ENCODE measurements at regions not wholly inside any gene's neighbourhood (a gene's known extent, or its start where the extent isn't known, plus 50 kb on each side); places are given as distances from the start of the nearest gene placed in this dataset.
"Not testable (repeated sequence)": the region's sequence is repeated elsewhere in the genome, so short reads cannot be mapped to it uniquely, and the experiment has no call there.

DNA sequence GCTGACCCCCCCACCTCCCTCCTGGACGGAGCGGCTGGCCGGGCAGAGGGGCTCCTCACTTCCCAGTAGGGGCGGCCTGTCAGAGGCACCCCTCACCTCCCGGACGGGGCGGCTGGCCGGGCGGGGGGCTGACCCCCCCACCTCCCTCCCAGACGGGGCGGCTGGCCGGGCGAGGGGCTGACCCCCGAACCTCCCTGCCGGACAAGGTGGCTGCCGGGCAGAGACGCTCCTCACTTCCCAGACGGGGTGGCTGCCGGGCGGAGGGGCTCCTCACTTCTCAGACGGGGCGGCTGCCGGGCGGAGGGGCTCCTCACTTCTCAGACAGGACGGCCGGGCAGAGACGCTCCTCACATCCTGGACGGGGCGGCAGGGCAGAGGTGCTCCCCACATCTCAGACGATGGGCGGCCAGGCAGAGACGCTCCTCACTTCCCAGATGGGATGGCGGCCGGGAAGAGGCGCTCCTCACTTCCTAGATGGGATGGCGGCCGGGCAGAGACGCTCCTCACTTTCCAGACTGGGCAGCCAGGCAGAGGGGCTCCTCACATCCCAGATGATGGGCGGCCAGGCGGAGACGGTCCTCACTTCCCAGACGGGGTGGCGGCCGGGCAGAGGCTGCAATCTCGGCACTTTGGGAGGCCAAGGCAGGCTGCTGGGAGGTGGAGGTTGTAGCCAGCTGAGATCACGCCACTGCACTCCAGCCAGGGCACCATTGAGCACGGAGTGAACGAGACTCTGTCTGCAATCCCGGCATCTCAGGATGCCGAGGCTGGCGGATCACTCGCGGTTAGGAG, 66.2 kb upstream of the PAPPA2 start:
- not testable (repeated sequence) for H3K9me3 ChIP-seq; H3K27me3 ChIP-seq; H3K4me3 ChIP-seq; ATAC-seq (ENCODE audit: low FRiP score in 2 of 2); H3K36me3 ChIP-seq; H3K4me1 ChIP-seq; H3K27ac ChIP-seq
- 96% methylated on average over 14 to 40 of the region's 53 CpGs for WGBS, 2 donors
- DNase-seq = peak in 1 of 2 donors; percentile 54

DNA sequence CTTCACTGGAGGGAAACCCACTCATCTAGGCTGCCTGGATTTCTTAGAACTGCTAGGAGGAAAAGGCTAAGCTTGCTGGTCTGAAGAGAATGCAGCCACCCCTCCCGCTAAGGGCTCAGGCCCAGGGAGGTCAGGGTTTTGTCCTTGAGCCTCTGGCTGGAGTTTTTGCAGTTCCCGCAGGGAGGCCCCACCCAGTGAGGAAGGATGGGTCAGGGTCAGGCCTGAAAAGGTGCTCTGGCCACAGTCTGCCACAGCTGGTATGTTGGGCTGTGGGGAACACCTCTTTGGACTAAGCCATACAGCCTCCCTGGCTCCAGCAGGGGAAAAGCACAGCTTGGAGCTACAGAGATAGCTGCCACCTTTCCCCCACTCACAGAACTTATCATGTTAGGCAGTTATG, 71.4 kb upstream of the PAPPA2 start:
- Histone ChIP-seq H3K27ac (no peak overlapping the region), H3K4me3 (no peak overlapping the region), H3K27me3 (no peaks in the 10 kb centered on the region), H3K36me3 (no peaks in the 10 kb centered on the region), H3K9me3 (no peaks in the 10 kb centered on the region), H3K4me1 (no peaks in the 10 kb centered on the region)
- no peak for DNase-seq
- no peak for TF ChIP-seq POLR2AphosphoS5 (IDR thresholded peaks at IDR 0.05)
- peak in 1 of 2 donors; percentile 40 for ATAC-seq (ENCODE audit: low FRiP score in 2 of 2)
- 75 to 80% methylated on average over 2 of the region's 2 CpGs for WGBS, 2 donors

DNA sequence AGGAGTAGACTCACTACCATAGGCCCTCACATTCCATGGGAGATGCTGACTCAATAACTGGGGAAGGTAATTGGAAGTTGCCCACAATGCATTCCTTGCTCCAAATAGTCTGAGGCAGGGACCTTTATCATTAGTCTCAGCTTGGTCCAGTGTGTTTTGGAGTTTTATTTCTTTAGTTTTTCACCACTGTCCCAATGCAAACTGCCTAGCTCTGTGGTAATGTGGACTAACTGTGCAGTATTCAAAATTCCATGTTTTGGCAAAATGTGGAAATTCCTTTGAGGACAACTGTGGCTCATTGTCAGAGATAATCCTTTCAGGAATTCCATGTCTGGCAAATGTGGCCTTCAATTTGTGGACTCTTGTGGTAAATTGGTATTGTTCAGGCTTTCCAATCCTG, 78.1 kb upstream of the PAPPA2 start:
- DNase-seq (no peak), ATAC-seq (ENCODE audit: low FRiP score in 2 of 2) (no peak)
- no peak overlapping the region for H3K4me3 ChIP-seq
- no peaks in the 10 kb centered on the region for H3K9me3 ChIP-seq
- no peaks in the 10 kb centered on the region for H3K36me3 ChIP-seq
- TF ChIP-seq POLR2AphosphoS5 (IDR thresholded peaks at IDR 0.05) (no peak), POLR2A (IDR thresholded peaks at IDR 0.05) (no peak), EP300 (IDR thresholded peaks at IDR 0.05) (no peak)
- TF ChIP-seq, protein P1, sequence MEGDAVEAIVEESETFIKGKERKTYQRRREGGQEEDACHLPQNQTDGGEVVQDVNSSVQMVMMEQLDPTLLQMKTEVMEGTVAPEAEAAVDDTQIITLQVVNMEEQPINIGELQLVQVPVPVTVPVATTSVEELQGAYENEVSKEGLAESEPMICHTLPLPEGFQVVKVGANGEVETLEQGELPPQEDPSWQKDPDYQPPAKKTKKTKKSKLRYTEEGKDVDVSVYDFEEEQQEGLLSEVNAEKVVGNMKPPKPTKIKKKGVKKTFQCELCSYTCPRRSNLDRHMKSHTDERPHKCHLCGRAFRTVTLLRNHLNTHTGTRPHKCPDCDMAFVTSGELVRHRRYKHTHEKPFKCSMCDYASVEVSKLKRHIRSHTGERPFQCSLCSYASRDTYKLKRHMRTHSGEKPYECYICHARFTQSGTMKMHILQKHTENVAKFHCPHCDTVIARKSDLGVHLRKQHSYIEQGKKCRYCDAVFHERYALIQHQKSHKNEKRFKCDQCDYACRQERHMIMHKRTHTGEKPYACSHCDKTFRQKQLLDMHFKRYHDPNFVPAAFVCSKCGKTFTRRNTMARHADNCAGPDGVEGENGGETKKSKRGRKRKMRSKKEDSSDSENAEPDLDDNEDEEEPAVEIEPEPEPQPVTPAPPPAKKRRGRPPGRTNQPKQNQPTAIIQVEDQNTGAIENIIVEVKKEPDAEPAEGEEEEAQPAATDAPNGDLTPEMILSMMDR (IDR thresholded peaks at IDR 0.05) = no peak
- no peak overlapping the region for H3K27ac ChIP-seq
- H3K4me1 ChIP-seq = no peaks in the 10 kb centered on the region
- H3K27me3 ChIP-seq = no peaks in the 10 kb centered on the region

DNA sequence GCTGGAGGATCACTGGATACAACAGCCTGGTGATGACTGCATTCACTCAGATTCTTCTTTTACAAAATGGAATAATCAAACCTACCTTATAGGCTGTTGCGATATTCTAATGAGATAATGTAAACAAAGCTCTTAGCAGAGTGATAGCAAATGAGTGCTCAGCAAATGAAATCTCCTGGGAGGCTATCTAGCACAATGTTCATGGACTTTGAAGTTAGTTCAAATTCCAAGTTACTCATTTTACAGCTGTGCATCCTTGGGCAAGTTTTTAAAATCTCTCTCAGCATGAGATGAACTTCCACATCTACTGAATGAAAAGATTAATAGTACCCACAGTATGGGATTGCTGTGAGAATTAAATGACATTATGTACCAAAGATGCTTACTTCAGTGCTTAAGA, 80.8 kb upstream of the PAPPA2 start:
- WGBS, 2 donors = 67 to 78% methylated on average over 1 of the region's 1 CpG
- no peaks in the 10 kb centered on the region for H3K27me3 ChIP-seq
- H3K4me3 ChIP-seq = no peak overlapping the region
- DNase-seq (no peak), ATAC-seq (ENCODE audit: low FRiP score in 2 of 2) (no peak)
- no peaks in the 10 kb centered on the region for H3K4me1 ChIP-seq
- H3K27ac ChIP-seq = no peak overlapping the region
- TF ChIP-seq POLR2AphosphoS5 (IDR thresholded peaks at IDR 0.05) (no peak), EP300 (IDR thresholded peaks at IDR 0.05) (no peak), POLR2A (IDR thresholded peaks at IDR 0.05) (no peak)
- TF ChIP-seq, protein P1 (IDR thresholded peaks at IDR 0.05) = no peak
- H3K36me3 ChIP-seq = no peaks in the 10 kb centered on the region
- no peaks in the 10 kb centered on the region for H3K9me3 ChIP-seq

DNA sequence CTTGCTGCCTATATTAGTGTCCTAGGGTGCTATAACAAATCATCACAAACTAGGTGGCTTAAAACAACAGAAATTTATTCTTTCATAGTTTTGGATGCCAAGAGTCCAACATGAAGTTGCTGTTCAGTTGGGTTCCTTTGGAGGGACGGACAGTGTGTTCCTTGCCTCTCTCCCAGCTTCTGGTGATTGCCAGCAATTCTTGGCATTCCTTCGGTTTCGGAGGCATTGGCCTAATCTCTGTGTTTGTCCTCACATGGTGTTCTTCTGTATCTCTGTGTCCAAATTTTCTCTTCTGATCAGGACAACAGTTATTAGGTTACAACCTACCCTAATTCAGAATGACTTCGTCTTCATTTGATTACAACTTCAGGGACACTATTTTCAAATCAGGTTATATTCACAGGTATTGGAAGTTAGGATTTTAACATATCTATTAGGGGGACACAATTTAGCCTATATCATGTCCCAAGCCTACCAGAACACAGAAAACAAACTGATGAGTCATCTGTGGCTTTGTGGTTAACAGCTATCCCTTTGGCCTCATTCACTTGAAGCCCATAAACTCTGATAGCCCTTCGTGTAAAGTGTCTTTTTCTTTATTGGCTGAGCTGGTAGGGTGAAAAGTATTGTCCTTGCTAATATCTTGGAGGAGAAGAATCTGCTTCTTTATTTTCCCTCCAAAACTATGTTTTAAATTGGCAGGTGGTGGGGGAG, 83.2 kb upstream of the PAPPA2 start:
- ATAC-seq (ENCODE audit: low FRiP score in 2 of 2) = no peak

DNA sequence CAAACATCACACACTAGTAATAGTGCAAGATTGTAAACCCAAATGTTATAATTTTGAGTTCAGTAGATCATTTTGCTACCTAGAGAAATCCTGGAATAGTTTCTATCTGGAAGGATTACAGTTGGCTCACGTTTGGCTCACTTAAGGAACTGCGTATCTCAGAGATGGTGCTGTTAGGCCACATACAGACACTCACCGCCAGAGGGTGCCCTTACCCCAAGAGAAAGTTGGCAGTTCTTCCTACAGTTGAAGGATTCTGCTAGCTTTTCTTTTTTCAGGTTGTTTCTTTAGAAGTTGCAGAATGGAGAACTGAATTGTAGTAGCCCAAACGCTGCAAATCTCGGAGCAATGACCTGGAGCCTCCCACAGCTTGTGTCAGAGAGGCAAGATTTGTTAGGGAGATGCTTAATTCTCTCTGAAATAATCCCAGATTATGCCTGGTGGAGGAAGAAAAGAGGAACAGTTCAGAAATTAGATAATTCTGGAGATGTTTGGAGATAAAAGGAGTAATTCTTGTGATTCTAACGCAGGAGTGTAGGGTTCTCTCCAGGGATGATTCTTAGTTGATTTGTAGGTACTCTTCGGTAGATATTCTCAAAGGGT, 87.9 kb upstream of the PAPPA2 start:
- DNase-seq = peak in 1 of 2 donors; percentile 69
- no peaks in the 10 kb centered on the region for H3K36me3 ChIP-seq
- ATAC-seq (ENCODE audit: low FRiP score in 2 of 2) = peak; percentile 79 to 90
- no peak overlapping the region for H3K4me3 ChIP-seq
- no peaks in the 10 kb centered on the region for H3K27me3 ChIP-seq
- no peaks in the 10 kb centered on the region for H3K4me1 ChIP-seq
- no peak overlapping the region for H3K27ac ChIP-seq
- WGBS, 2 donors = 20 to 23% methylated on average over 7 of the region's 7 CpGs
- TF ChIP-seq, protein P1 (IDR thresholded peaks at IDR 0.05) = peak; percentile 38 to 73 (median 66)
- no peak for TF ChIP-seq POLR2A (IDR thresholded peaks at IDR 0.05)
- TF ChIP-seq EP300 (IDR thresholded peaks at IDR 0.05) = no peak
- no peak for TF ChIP-seq POLR2AphosphoS5 (IDR thresholded peaks at IDR 0.05)
- no peaks in the 10 kb centered on the region for H3K9me3 ChIP-seq

More for the DNA sequence above, 83.2 kb upstream of the PAPPA2 start:
- no peak for DNase-seq
- WGBS, 2 donors = 77 to 84% methylated on average over 5 of the region's 5 CpGs
- Histone ChIP-seq H3K36me3 (no peaks in the 10 kb centered on the region), H3K4me3 (no peak overlapping the region), H3K9me3 (no peaks in the 10 kb centered on the region), H3K27me3 (no peaks in the 10 kb centered on the region), H3K4me1 (no peaks in the 10 kb centered on the region), H3K27ac (no peak overlapping the region)
- TF ChIP-seq EP300 (IDR thresholded peaks at IDR 0.05) (no peak), POLR2AphosphoS5 (IDR thresholded peaks at IDR 0.05) (no peak), POLR2A (IDR thresholded peaks at IDR 0.05) (no peak)

Measured in upper lobe of left lung (tissue), 6 donors.